ENCODE measurements at regions not wholly inside any gene's neighbourhood (a gene's known extent, or its start where the extent isn't known, plus 50 kb on each side); places are given as distances from the start of the nearest gene placed in this dataset.

DNA sequence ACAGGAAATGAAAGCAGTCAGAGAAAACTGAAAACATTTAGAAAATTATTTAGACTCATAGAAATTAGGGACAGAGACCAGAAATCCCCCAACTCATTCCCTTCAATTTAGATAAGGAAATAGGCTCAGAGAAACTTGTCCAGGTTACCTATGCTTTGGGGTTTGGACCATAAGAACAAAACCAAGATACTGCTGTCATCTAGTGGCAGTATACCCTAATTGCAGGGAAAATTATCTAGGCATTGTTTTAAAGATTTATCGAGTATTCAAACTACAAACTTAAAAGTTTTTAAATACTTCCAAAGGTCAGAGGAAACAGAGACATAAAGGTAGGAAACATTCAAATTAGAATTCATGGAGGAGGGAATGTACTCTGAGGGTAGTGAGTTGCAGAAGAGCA is 67.0 kb upstream of the KLHL13 start:
- no peak for TF ChIP-seq HDAC6 (IDR thresholded peaks at IDR 0.05; ENCODE audit: low read depth, low read length)
- no peak for TF ChIP-seq EP300 (IDR thresholded peaks at IDR 0.05; ENCODE audit: borderline replicate concordance in 1 of 2, low read depth in 2 of 2, low read length in 2 of 2)
- TF ChIP-seq, protein P1, sequence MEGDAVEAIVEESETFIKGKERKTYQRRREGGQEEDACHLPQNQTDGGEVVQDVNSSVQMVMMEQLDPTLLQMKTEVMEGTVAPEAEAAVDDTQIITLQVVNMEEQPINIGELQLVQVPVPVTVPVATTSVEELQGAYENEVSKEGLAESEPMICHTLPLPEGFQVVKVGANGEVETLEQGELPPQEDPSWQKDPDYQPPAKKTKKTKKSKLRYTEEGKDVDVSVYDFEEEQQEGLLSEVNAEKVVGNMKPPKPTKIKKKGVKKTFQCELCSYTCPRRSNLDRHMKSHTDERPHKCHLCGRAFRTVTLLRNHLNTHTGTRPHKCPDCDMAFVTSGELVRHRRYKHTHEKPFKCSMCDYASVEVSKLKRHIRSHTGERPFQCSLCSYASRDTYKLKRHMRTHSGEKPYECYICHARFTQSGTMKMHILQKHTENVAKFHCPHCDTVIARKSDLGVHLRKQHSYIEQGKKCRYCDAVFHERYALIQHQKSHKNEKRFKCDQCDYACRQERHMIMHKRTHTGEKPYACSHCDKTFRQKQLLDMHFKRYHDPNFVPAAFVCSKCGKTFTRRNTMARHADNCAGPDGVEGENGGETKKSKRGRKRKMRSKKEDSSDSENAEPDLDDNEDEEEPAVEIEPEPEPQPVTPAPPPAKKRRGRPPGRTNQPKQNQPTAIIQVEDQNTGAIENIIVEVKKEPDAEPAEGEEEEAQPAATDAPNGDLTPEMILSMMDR (IDR thresholded peaks at IDR 0.05; ENCODE audit: control extremely low read depth in 1 of 3, insufficient read depth in 1 of 3, low read depth in 1 of 3, low read length in 3 of 3): peak in 2 of 3 experiments; percentile 25 to 48; a peak in 2 of 4 replicates

Data from H1 (cell line).